ENCODE measurements at regions not wholly inside any gene's neighbourhood (a gene's known extent, or its start where the extent isn't known, plus 50 kb on each side); places are given as distances from the start of the nearest gene placed in this dataset.

DNA sequence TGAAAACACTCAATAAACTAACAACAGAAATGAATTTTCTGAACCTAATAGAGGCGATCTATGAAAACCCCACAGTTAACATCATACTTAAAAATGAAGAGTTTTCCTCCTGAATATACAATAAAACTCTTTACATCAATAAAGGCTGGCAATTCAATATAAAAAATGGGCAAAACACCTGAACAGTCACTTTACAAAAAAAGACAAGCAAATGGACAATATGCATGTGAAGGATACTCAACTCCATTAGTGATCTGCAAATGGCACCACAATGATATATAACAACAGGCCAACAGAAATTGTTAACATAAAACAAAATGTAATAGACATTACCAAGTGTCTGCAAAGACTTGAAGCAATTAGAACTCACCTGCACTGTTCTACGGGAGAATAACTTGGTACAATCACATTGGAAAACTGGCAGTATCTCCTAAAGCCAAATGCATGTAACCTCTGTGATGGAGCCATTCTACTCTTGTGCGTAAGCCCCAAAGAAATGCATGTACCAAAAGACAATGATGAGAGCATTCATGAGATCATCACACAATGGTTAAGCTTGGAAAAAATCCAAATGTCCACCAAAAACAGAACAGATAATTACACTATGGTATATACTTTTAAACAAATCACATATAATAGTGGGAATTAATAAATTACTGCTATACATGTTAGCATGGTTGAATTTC lies 433.4 kb upstream of the MAF start:
- DNase-seq = no peak

- DNase-seq = no peak
Observed at GRCh38 chr16:80029761-80030481, 429.4 kb upstream of the MAF start.

GRCh38 chr16:80029381-80029630 lies 428.8 kb upstream of the MAF start:
- no peak for DNase-seq

DNA sequence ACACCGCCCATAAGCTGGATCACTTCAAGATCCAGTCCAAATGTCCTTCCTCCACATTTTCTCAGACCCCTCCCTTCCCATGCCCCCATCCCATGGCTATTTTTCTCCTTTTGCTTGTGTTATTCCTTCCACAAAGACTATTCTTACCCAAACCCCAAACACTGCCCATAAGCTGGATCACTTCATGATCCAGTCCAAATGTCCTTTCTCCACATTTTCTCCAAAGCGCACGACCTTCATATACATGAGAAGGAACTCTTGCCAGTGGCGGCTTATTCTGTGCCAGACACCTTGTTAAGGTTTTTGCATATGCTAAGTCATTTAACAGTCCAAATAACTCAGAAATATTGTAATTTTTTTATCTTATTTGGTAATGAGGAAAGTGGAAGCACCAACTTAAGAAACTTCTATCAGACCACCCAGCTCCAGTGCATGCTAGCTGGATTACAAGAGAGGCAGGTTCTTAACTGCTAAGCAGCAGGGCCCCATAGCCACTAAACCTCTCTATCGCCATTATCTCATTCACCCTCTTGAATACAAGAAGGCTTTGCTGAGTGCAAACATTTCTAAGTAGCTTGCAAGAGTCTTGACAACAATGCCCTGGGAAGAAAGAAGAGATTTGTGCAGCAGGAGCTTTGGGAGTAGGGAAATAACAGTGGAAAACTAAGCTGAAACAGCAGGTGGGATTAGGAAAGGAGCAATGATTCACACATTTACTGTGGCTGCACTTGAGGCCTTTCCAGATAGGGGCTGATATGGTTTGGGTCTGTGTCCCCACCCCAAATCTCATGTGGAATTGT lies 428.2 kb upstream of the MAF start:
- DNase-seq = no peak

DNA sequence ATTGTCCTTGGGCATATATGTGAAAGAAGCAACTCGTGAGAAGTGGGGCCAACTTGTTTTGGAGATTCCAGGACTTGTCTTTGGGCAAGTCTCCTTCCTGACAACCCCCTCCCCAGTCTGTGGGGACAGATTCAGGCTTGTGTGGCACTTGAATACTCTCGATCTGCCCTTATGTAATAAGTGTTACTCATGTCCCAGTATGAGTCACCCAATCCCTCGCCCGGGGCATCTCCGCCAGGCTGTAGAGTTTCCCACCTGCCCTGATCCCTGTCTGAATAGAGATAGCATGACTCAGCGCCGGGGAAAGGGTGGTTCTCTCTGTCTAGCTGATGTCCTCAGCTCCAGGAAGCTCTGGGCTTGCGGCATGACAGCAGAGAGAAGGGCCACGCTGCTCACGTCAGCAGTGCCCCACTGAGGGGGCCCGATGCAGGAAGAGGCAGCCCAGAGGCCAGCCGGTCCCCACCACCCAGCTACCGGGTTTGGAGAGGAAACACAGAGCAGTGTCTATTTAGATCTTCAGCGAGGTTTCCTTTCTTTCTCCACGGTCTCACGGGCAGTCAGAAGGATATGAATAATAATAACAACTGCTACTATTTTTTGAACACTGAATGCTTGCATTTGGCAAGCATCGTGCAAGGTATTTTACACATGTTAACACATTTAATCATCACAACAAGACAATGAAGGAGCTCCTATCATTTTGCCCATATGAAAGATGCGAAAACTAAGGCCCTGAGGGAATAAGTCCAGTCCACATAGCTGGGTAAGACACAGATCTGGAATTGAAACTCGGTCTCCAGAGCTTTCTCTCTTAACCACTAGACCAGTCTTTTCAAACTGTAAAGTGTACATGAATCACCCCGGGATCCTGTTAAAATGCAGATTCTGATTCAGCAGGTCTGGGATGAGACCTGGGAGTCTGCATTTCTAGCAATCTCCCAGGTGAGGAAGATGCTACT lies 426.7 kb upstream of the MAF start:
- peak; percentile 80 for DNase-seq

DNA sequence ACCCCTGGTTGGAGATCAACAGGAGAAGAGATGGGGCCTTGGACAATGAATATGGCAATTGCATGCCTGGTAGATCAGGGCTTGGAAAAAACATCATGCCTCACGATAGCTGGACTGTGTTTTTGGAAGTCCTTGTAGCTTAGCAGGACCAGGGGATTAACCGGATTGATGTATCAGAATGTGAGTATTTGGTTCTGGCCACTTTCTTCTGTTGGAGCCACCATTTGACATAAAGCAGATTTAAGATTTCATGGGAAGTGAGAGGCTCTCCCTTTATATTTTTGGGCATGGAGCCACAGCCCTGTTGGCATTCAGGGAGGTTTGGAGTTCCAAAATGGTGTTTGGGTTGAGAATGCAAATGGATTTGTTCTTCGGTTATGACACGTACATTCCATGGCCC lies 424.7 kb upstream of the MAF start:
- DNase-seq = no peak

GRCh38 chr16:80024443-80024842 lies 423.9 kb upstream of the MAF start:
- DNase-seq = no peak

GRCh38 chr16:80023865-80024264 lies 423.3 kb upstream of the MAF start:
- no peak for DNase-seq

- DNase-seq = no peak
Observed at GRCh38 chr16:80019395-80019794, 418.9 kb upstream of the MAF start.

GRCh38 chr16:80018466-80018865 lies 417.9 kb upstream of the MAF start:
- DNase-seq = no peak

GRCh38 chr16:80016731-80017326 lies 416.3 kb upstream of the MAF start:
- DNase-seq = no peak

GRCh38 chr16:80015566-80015965 lies 415.0 kb upstream of the MAF start:
- no peak for DNase-seq

- DNase-seq = no peak
Observed at GRCh38 chr16:80014241-80014939, 413.9 kb upstream of the MAF start.

GRCh38 chr16:80012586-80012985 lies 412.0 kb upstream of the MAF start:
- no peak for DNase-seq

DNA sequence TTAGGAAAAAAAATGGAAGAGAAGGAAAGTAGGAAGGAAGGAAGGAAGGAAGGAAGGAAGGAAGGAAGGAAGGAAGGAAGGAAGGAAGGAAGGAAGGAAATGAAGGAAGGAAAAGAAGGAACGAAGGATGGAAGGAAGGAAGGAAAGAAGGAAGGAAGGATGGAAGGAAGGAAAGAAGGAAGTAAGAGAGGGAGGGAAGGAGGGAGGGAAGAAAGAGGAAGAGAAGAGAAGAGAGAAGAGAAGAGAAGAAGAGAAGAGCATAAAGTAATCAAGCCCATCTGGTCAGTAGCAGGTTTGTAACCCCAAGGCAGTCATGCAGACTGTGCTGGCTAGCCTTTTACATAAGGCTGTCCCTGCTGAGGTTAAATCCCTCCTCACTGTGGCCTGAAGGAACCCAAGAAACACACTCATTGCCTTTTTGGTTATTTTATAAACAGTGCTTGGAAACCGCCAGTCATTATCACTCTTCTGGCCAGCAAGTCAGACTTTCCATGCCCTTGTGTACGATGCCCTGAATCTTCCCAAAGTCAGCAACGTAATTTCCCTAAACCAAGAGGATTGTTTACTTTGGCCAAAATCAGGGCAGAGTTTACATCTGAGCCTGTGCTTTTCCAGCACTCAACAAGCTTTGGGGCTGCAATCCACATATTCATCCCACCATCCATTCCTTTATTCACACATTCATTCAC lies 409.6 kb upstream of the MAF start:
- DNase-seq = no peak

DNA sequence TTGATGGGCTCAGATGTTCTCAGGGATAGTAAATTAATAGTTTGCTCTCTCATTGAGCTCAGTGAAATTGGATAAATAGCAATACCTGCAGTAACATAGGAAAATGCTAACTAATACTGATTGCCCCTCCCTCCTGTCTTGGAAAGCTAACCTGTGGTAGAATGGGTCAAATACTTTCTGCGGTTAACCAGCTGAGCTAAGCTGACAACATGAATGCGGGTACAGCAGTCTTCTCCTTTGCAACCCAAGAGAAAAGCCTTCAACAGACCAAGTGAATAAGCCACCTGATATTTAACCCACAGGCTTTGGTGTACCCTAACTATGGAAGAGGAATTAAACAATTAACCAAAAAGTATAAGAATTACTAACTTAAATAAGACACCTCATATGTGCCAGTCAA lies 408.3 kb upstream of the MAF start:
- DNase-seq = no peak

- no peak for DNase-seq
Observed at GRCh38 chr16:80007231-80007630, 406.7 kb upstream of the MAF start.

GRCh38 chr16:80006241-80007215 lies 406.0 kb upstream of the MAF start:
- no peak for DNase-seq

DNA sequence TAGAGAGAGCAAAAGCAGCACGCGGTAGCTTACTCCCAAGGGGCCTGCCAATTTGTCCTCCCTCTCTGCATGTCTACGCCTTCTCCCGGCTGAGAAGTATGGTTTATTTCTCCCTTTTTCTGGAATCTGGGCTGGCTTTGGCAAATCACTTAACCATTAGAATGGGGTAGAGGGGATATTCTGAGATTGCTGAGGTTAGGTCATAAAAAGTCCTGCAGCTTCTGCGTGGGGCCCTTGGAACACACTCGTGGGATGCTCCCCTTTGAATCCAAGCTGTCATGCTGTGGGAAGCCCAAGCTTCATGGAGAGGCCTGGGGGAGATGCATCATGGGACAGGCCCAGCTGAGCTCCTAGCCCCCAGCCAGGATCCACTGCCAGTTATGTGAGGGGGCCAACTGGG lies 403.6 kb upstream of the MAF start:
- no peak for DNase-seq

DNA sequence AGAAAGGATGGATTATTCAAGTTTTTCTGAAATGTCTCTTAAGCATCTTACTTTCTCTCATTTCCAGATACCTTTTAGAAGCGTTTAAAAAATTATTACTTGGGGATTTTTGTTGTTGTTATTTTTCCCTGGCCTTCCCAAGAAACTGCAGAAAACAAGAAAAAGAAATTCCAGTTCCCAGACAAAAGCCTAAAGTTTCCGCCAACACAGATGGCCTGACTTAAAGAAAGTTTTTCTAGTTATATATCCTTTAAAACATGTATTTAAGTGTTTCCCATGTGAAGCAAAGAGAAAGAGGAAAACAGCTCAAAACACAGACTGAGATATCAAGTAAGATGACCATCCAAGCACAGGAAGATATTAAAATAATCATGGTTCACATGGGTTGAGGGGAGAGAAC lies 401.7 kb upstream of the MAF start:
- DNase-seq = no peak

Measured in MV-4-11 (cell line).